Renal cortex interstitium (tissue), 11 donors: ENCODE measurements at regions not wholly inside any gene's neighbourhood (a gene's known extent, or its start where the extent isn't known, plus 50 kb on each side); places are given as distances from the start of the nearest gene placed in this dataset.
"Not testable (repeated sequence)": the region's sequence is repeated elsewhere in the genome, so short reads cannot be mapped to it uniquely, and the experiment has no call there.

Experiments used
- DNase-seq, 11 donors: peaks; one replicate each; pipeline ENCODE4 v3.0.0-alpha.2; 2013; ENCODE audit warnings: low read depth in 9 of 11, low spot score in 4 of 11; ENCODE audit errors: extremely low read depth in 1 of 11

- DNase-seq: no peak
Observed at GRCh38 chr13:106089261-106089980, 446.0 kb downstream of the EFNB2 start.

GRCh38 chr13:106088085-106088484 lies 447.4 kb downstream of the EFNB2 start:
- DNase-seq: peak in 5 of 11 donors; percentile 3 to 23 (median 16)

GRCh38 chr13:106087201-106087600 lies 448.3 kb downstream of the EFNB2 start:
- DNase-seq: no peak

GRCh38 chr13:106083620-106084350 lies 451.7 kb downstream of the EFNB2 start:
- no peak for DNase-seq

GRCh38 chr13:106081221-106081620 lies 454.2 kb downstream of the EFNB2 start:
- not testable (repeated sequence) for DNase-seq

GRCh38 chr13:106078191-106078590 lies 457.3 kb downstream of the EFNB2 start:
- DNase-seq: no peak

- no peak for DNase-seq
Observed at GRCh38 chr13:106077017-106077416, 458.4 kb downstream of the EFNB2 start.

GRCh38 chr13:106072014-106072413 lies 463.4 kb downstream of the EFNB2 start:
- DNase-seq: no peak

GRCh38 chr13:106063591-106064313 lies 471.7 kb downstream of the EFNB2 start:
- no peak for DNase-seq

GRCh38 chr13:106061781-106062180 lies 473.7 kb downstream of the EFNB2 start:
- peak in 3 of 11 donors; percentile 9 to 23 (median 19) for DNase-seq

- no peak for DNase-seq
Observed at GRCh38 chr13:106056851-106057250, 478.6 kb downstream of the EFNB2 start.

- no peak for DNase-seq
Observed at GRCh38 chr13:106052200-106052767, 483.2 kb downstream of the EFNB2 start.

GRCh38 chr13:106049171-106049570 lies 486.3 kb downstream of the EFNB2 start:
- no peak for DNase-seq

- no peak for DNase-seq
Observed at GRCh38 chr13:106048386-106048785, 487.1 kb downstream of the EFNB2 start.

GRCh38 chr13:106047859-106048258 lies 487.6 kb downstream of the EFNB2 start:
- DNase-seq: no peak

- DNase-seq: peak; percentile 40 to 79 (median 59)
Observed at GRCh38 chr13:106042996-106043581, 492.4 kb downstream of the EFNB2 start.

- DNase-seq: no peak
Observed at GRCh38 chr13:106041445-106041844, 494.0 kb downstream of the EFNB2 start.

GRCh38 chr13:106038752-106039151 lies 496.7 kb downstream of the EFNB2 start:
- DNase-seq: no peak

- DNase-seq: no peak
Observed at GRCh38 chr13:106036870-106037269, 498.6 kb downstream of the EFNB2 start.
